ENCODE measurements at regions not wholly inside any gene's neighbourhood (a gene's known extent, or its start where the extent isn't known, plus 50 kb on each side); places are given as distances from the start of the nearest gene placed in this dataset.

DNA sequence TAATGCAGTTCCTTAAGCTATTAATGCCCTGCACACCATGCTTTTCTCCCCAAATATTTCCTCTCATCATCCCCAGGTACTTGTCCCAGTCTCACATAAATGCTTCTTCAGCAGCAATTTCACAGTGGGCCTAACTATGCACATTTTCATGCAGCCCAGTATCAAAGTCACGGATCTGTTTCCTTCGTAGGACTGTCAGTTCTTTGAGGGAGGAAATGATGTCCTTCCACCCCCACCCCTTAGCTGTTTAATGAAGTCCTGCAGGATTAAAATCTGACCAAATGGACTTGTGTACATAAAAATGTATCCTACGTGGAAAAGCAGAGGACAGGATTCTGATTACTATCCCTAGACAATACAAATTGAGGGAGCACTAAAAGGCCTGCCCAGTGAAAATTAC lies 68.6 kb upstream of the ARGLU1 start:
- no peak for DNase-seq (ENCODE audit: low spot score)
- in situ Hi-C loops (cut with HindIII; ENCODE audit: low sequenced_read_pairs), result no loop called here

DNA sequence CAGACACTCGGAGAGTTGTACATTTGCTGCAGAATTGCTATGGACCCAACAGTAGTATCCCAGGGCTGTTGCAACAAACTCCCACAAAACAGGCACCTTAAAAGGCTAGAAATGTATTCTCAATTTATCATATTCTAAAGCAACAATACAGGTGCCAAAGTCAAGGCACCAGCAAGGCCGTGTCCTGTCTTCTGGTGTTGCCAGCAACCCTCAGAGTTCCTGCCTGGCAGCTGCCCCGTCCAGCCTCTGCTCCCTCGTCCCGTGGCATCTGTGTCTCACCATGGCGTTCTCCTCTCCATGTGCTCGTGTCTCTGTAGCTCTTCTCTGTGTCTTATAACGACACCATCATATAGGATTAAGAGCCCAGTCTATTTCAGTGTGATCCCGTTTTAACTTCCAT lies 67.7 kb upstream of the ARGLU1 start:
- no peak for DNase-seq (ENCODE audit: low spot score)
- in situ Hi-C loops (cut with HindIII; ENCODE audit: low sequenced_read_pairs), result no loop called here

DNA sequence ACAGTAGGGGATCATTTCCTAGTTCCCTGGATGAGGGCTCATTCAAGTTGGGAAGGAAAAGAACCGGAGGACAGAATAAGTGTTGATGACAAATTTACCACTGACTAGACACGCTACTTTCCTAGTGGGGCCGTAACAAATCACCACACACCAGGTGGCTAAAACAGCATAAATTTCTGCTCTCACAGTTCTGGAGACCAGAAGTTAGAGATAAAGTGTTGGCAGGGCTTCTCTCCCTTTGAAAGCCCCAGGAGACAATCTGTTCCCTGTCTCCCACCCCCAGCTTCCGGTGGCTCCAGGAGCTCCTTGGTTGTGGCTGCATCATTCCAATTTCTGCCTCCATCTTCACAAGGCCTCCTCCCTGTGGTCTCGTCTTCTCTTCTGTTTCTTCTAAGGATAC lies 65.4 kb upstream of the ARGLU1 start:
- in situ Hi-C loops (cut with HindIII; ENCODE audit: low sequenced_read_pairs), result no loop called here
- no peak for DNase-seq (ENCODE audit: low spot score)

DNA sequence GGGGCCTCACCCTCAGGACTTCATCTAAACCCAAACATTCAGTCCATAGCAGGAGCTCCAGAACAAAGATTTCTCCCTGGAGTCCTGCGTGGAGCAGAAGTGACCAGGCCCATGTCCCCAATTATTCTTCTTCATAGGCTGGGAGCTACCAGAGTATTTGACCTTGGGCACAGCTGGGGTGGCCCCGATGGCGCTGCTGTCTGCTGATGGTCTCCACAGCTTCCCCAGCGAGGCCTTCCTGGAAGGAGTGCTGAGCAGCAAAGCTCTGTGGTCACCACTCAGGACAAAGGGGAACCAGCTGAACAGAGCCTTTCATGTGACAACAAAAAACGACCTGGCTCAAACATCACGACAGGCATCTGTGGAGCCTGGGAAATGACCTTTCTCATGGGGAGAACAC lies 62.7 kb upstream of the ARGLU1 start:
- in situ Hi-C loops (cut with HindIII; ENCODE audit: low sequenced_read_pairs), result no loop called here
- DNase-seq (ENCODE audit: low spot score), result no peak

DNA sequence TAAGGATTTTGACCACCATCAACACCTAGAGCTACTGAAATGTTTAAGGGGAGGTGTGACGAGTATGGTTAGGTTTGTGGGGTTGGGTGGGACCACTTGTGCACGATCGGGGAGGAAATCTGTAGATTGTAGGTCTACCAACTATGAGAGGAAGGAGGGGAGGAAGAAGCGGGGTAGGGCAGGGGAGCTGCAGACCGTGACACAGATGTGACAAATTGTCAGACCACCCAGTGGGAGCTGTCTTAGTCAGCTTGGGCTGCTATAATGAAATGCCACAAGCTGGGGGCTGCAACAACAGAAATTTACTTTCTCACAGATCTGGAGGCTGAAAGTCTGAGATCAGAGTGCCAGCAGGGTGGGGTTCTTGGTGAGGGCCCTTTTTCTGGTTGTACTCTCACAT lies 62.2 kb upstream of the ARGLU1 start:
- in situ Hi-C loops (cut with HindIII; ENCODE audit: low sequenced_read_pairs), result no loop called here
- DNase-seq (ENCODE audit: low spot score), result no peak

DNA sequence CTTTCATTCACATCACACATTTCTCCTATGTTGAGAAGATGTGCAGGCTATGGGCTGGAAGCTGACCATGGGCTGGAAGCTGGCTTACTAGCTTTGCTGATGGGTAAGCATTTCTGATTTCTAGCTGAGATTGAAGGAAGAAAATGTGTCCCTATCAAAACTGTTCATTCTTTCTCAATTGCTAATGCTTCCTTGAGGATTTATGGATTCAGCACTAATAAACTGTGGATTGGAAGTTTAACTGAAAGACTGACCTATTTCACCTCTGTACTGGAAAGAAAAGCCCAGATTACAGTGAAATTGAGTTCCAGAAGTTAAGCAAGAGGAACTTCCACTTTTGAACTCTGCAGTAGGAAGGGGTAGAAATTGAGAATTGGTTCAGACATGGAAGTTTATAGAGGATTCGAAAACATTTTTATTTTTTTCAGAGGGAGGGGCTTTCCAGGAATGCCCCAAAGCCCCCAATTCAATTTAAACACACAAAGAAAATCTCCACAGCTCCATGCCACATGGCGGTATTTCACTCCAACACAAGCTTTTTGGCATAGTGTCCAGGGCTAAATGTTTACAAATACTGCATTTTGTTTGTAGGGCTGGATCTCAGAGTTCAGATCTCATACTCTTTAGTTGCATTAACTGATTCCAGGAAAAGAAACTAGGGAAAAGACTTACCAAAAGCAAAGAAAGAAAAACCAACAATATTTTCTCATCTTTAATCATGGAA lies 61.2 kb upstream of the ARGLU1 start:
- no peak for DNase-seq (ENCODE audit: low spot score)
- in situ Hi-C loops (cut with HindIII; ENCODE audit: low sequenced_read_pairs), result no loop called here

DNA sequence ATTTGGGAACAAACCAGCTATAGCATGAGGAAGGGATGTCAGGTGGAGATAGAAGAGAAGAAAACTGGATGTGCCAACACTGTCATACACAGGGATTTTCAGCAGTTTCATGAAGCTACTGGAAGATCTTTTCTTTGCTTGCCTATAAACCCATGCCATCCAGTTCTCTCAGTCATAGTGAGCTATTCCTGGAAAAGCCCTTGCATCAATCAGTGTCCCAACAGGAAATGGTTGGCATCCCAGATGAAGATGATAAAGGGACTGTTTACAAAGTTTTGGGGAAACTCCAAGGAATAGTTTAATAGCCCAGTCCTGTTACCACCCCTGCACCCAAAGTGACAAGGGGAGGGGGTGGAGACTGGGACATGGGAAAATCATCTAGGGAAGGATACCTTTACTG lies 58.5 kb upstream of the ARGLU1 start:
- in situ Hi-C loops (cut with HindIII; ENCODE audit: low sequenced_read_pairs), result no loop called here
- DNase-seq (ENCODE audit: low spot score), result no peak

DNA sequence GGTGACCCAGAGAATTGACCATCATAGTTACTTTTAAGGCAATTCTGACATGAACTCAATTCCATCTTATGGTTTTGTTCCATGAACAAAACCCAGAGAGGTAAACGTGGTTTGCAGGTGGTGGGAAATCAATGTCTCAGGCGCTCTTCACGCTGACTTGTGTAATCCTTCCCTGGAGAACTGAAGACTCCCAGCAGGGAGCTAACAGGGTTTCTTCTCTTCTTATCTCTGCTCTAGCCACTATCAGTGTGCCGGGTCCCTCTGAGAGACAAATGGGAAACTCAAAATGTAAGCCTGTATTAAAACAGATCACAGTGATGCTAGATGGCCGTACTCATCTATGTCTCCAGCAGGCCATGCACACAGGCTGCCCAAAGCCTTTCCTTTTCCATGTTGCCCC lies 57.6 kb upstream of the ARGLU1 start:
- DNase-seq (ENCODE audit: low spot score), result no peak
- in situ Hi-C loops (cut with HindIII; ENCODE audit: low sequenced_read_pairs), result no loop called here

DNA sequence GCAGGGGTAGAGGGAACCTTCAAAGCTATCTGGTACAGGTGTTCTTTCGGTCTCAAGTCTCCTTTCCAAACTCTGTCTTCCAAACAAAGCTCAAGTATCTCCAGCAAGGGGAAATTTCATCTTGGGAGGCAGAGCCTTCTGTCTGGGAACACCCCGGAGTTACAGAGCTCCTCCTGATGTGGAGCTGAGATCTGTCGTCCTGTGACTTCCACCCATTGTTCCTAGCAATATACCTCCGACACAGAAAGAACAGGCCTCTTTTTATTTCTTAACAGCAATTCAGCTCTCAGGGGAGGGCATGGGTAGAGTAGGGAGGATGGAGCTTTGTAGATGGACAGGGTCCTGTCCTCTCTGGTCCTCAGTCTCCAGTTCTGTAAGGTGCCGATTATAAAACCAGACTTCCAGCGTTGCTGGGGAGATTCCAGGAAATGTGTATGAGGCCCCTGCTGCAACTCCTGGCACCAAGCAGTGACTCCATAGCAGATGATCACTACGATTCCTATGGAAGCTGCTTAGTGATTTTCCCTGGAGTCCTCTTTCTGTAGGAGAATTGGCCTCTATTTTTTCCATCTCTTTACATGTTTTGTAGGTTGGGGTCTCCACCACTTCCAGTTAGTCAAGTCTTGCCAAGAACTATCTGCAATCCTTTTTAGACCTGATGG lies 56.0 kb upstream of the ARGLU1 start:
- no peak for DNase-seq (ENCODE audit: low spot score)
- in situ Hi-C loops (cut with HindIII; ENCODE audit: low sequenced_read_pairs), result no loop called here

DNA sequence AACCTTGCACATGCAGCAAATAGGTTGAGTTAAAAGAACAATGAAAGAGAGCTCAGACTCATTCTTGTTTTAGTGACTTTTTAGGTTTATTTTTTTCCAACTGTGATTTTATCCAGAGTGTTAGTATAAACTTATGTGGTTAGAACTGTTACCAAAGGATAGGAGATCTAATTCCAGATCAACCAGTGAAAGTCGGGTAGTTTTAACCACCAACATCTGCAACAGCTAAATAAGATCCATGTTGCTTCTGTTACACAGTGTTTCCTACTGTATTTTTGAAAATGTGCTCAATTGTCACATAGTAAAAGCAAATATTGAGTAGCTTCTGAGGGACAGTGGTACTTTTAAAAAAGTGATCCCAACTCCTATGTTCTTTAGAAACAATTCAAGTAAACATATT lies 53.9 kb upstream of the ARGLU1 start:
- no peak for DNase-seq (ENCODE audit: low spot score)
- in situ Hi-C loops (cut with HindIII; ENCODE audit: low sequenced_read_pairs), result no loop called here

DNA sequence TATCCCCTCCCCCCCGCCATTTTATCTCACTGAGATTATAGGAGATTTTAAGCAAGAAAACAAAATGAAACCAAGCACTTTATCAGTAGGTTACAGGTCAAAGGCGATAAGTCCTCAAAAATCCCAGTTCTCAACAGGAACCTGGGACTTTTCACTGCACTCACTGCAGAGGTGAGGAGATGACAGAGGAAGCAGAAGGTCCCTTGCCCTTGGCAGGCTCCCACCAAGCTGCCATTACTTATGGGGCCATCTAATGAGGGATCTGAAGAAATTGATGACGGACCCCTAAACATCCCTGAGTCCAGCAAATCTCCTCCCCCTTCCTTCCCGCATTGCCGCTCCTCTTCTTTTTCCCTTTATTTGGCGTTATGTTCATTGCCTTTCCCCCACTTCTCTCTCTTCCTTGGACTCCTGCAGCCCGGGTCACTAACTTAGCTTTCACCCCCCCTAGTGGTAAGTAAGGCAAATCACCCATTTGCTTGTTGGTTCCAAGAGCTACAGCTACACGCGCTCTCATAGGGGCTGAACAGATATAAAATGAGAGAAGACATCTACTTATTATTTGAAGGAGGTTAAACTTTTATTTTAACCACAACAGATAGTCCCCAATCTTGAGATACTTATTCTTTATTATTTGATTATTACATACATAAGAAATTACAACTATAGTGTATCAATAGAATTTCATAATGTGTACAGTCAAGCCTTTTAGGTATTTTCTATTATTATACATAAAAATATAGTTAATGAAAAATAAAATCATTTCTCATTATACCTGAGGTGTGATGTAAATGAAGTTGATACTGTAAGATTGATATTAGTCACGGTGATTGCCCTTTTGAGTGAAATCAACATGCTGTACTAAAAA lies 52.0 kb upstream of the ARGLU1 start:
- in situ Hi-C loops (cut with HindIII; ENCODE audit: low sequenced_read_pairs), result no loop called here
- DNase-seq (ENCODE audit: low spot score), result peak; percentile 65
